GM12892 (cell line): ENCODE measurements at regions not wholly inside any gene's neighbourhood (a gene's known extent, or its start where the extent isn't known, plus 50 kb on each side); places are given as distances from the start of the nearest gene placed in this dataset.
A peak's percentile ranks its signal among the peaks of the same experiment; 100 is the strongest.

Source experiments
- DNase-seq: peaks from one replicate; pipeline ENCODE4 v3.0.0; 2011; ENCODE audit not compliant: insufficient read length
- FAIRE-seq: peaks from 2 replicates; lab custom pipeline; 2011; peaks lifted over from hg19 to GRCh38; lab: Jason Lieb, UNC
- POLR2A ChIP-seq: IDR thresholded peaks from 2 replicates; pipeline ENCODE4 v1.6.1; 2011; ENCODE audit warnings: low read depth, low read length, control low read depth
- POLR2AphosphoS5 ChIP-seq: IDR thresholded peaks from 2 replicates; pipeline ENCODE4 v1.6.1; 2011; ENCODE audit warnings: low read depth, low read length, control low read depth
- TAF1 ChIP-seq: IDR thresholded peaks from 2 replicates; pipeline ENCODE4 v1.6.1; 2011; ENCODE audit warnings: low read depth, mild to moderate bottlenecking, control low read depth, low read length, borderline replicate concordance

GRCh38 chr14:61615743-61616523 lies 79.4 kb upstream of the HIF1A start:
- TF ChIP-seq POLR2A (no peak), TAF1 (no peak)
- DNase-seq (no peak), FAIRE-seq (no peak)

- TF ChIP-seq POLR2AphosphoS5 (no peak), POLR2A (no peak), TAF1 (no peak)
- DNase-seq (no peak), FAIRE-seq (no peak)
Measured at GRCh38 chr14:61616524-61617185, 78.7 kb upstream of the HIF1A start.

- DNase-seq (no peak), FAIRE-seq (no peak)
- TF ChIP-seq POLR2AphosphoS5, result no peak
- no peak for TF ChIP-seq TAF1
- no peak for TF ChIP-seq POLR2A
Measured at GRCh38 chr14:61618448-61618847, 76.9 kb upstream of the HIF1A start.

- TF ChIP-seq POLR2A (no peak), POLR2AphosphoS5 (no peak), TAF1 (no peak)
- no peak for DNase-seq
- no peak for FAIRE-seq
Measured at GRCh38 chr14:61619494-61619893, 75.8 kb upstream of the HIF1A start.

GRCh38 chr14:61620130-61620946 lies 75.0 kb upstream of the HIF1A start:
- DNase-seq, result no peak
- FAIRE-seq, result no peak
- no peak for TF ChIP-seq POLR2A
- TF ChIP-seq TAF1, result no peak
- TF ChIP-seq POLR2AphosphoS5, result no peak

GRCh38 chr14:61621444-61621843 lies 73.9 kb upstream of the HIF1A start:
- FAIRE-seq, result no peak
- TF ChIP-seq POLR2AphosphoS5, result no peak
- TF ChIP-seq POLR2A, result no peak
- TF ChIP-seq TAF1, result no peak
- DNase-seq, result no peak

GRCh38 chr14:61622051-61622450 lies 73.3 kb upstream of the HIF1A start:
- DNase-seq (no peak), FAIRE-seq (no peak)
- TF ChIP-seq TAF1 (no peak), POLR2A (no peak), POLR2AphosphoS5 (no peak)

GRCh38 chr14:61623927-61624326 lies 71.4 kb upstream of the HIF1A start:
- no peak for DNase-seq
- FAIRE-seq, result no peak
- TF ChIP-seq TAF1, result no peak
- TF ChIP-seq POLR2A, result no peak
- TF ChIP-seq POLR2AphosphoS5, result no peak

- TF ChIP-seq POLR2AphosphoS5, result no peak
- no peak for TF ChIP-seq POLR2A
- TF ChIP-seq TAF1, result no peak
- no peak for FAIRE-seq
- no peak for DNase-seq
Measured at GRCh38 chr14:61625165-61625564, 70.1 kb upstream of the HIF1A start.

- TF ChIP-seq POLR2A (no peak), POLR2AphosphoS5 (no peak), TAF1 (no peak)
- DNase-seq (no peak), FAIRE-seq (peak; percentile 9)
Measured at GRCh38 chr14:61627612-61628011, 67.7 kb upstream of the HIF1A start.

GRCh38 chr14:61628016-61628725 lies 67.1 kb upstream of the HIF1A start:
- TF ChIP-seq POLR2AphosphoS5, result no peak
- TF ChIP-seq POLR2A, result no peak
- TF ChIP-seq TAF1, result no peak
- FAIRE-seq (no peak), DNase-seq (no peak)
